H9 (cell line): ENCODE measurements at regions not wholly inside any gene's neighbourhood (a gene's known extent, or its start where the extent isn't known, plus 50 kb on each side); places are given as distances from the start of the nearest gene placed in this dataset.

Experiments
- DNase-seq: peaks from one replicate; pipeline ENCODE4 v3.0.0-alpha.2; 2017
- H2AFZ ChIP-seq: one replicate; pipeline ENCODE4 v1.6.1; 2013; ENCODE audit warnings: mild to moderate bottlenecking, low read length, control low read depth, moderate library complexity
- H2AK5ac ChIP-seq: 2 replicates; pipeline ENCODE4 v1.6.1; 2013; ENCODE audit warnings: low read length, control low read depth, mixed read lengths; ENCODE audit not compliant: insufficient read length
- H2BK120ac ChIP-seq: one replicate; pipeline ENCODE4 v1.6.1; 2013; ENCODE audit warnings: low read depth, mild to moderate bottlenecking, low read length, control low read depth, inconsistent platforms; ENCODE audit not compliant: poor library complexity, severe bottlenecking
- H2BK12ac ChIP-seq: 2 replicates; pipeline ENCODE4 v1.6.1; 2013; ENCODE audit warnings: low read length, control low read depth, mixed read lengths, low read depth; ENCODE audit not compliant: insufficient read length
- H2BK15ac ChIP-seq: 2 replicates; pipeline ENCODE4 v1.6.1; 2013; ENCODE audit warnings: low read depth, low read length, control low read depth
- H2BK20ac ChIP-seq: one replicate; pipeline ENCODE4 v1.6.1; 2013; ENCODE audit warnings: low read depth, mild to moderate bottlenecking, low read length, control low read depth, inconsistent platforms; ENCODE audit not compliant: poor library complexity, severe bottlenecking
- H2BK5ac ChIP-seq: 2 replicates; pipeline ENCODE4 v1.6.1; 2013; ENCODE audit warnings: low read length, control low read depth, mixed read lengths; ENCODE audit not compliant: insufficient read length
- H3K14ac ChIP-seq: 2 replicates; pipeline ENCODE4 v1.6.1; 2013; ENCODE audit warnings: low read length, control low read depth; ENCODE audit not compliant: insufficient read depth
- H3K18ac ChIP-seq: 2 replicates; pipeline ENCODE4 v1.6.1; 2013; ENCODE audit warnings: low read depth, mild to moderate bottlenecking, mixed read lengths, low read length, control low read depth; ENCODE audit not compliant: insufficient read length
- H3K23ac ChIP-seq: 2 replicates; pipeline ENCODE4 v1.6.1; 2013; ENCODE audit warnings: low read length, control low read depth, mixed read lengths, low read depth; ENCODE audit not compliant: insufficient read length
- H3K23me2 ChIP-seq: 2 replicates; pipeline ENCODE4 v1.6.1; 2013; ENCODE audit warnings: low read depth, mild to moderate bottlenecking, mixed read lengths, low read length, control low read depth; ENCODE audit not compliant: insufficient read length, poor library complexity, severe bottlenecking
- H3K27ac ChIP-seq: 2 replicates; pipeline ENCODE4 v1.5.1; 2013; ENCODE audit warnings: low read length, control low read depth, mixed read lengths, low read depth; ENCODE audit not compliant: insufficient read length
- H3K27me3 ChIP-seq: 2 replicates; pipeline ENCODE4 v1.6.1; 2013; ENCODE audit warnings: low read length, control low read depth, inconsistent platforms; ENCODE audit not compliant: insufficient read depth
- H3K4ac ChIP-seq: 2 replicates; pipeline ENCODE4 v1.6.1; 2013; ENCODE audit warnings: low read depth, mild to moderate bottlenecking, control low read depth, inconsistent platforms, low read length, moderate library complexity
- H3K4me1 ChIP-seq: 2 replicates; pipeline ENCODE4 v1.6.1; 2013; ENCODE audit warnings: low read length, control low read depth, inconsistent platforms; ENCODE audit not compliant: insufficient read depth
- H3K4me2 ChIP-seq: 2 replicates; pipeline ENCODE4 v1.6.1; 2013; ENCODE audit warnings: low read length, control low read depth, mixed read lengths; ENCODE audit not compliant: insufficient read length, insufficient read depth
- H3K56ac ChIP-seq: 2 replicates; pipeline ENCODE4 v1.6.1; 2013; ENCODE audit warnings: low read depth, mild to moderate bottlenecking, mixed read lengths, low read length, control low read depth; ENCODE audit not compliant: insufficient read length
- H3K79me1 ChIP-seq: 2 replicates; pipeline ENCODE4 v1.6.1; 2013; ENCODE audit warnings: low read depth, mild to moderate bottlenecking, moderate library complexity, low read length, control low read depth, inconsistent platforms; ENCODE audit not compliant: insufficient read depth, poor library complexity, severe bottlenecking
- H3K79me2 ChIP-seq: 2 replicates; pipeline ENCODE4 v1.6.1; 2013; ENCODE audit warnings: low read length, control low read depth, inconsistent platforms; ENCODE audit not compliant: insufficient read depth
- H3K9ac ChIP-seq: 2 replicates; pipeline ENCODE4 v1.6.1; 2013; ENCODE audit warnings: low read length, control low read depth, mixed read lengths; ENCODE audit not compliant: insufficient read length; ENCODE audit errors: extremely low read depth
- H3K9me3 ChIP-seq: one replicate; pipeline ENCODE4 v1.6.1; 2013; ENCODE audit warnings: low read depth, low read length, inconsistent platforms; ENCODE audit not compliant: control insufficient read depth
- H3T11ph ChIP-seq: one replicate; pipeline ENCODE4 v1.6.1; 2013; ENCODE audit warnings: mild to moderate bottlenecking, low read length, control low read depth, inconsistent platforms
- H4K20me1 ChIP-seq: one replicate; pipeline ENCODE4 v1.6.1; 2013; ENCODE audit not compliant: control insufficient read depth, insufficient read length, insufficient read depth
- H4K5ac ChIP-seq: 2 replicates; pipeline ENCODE4 v1.6.1; 2013; ENCODE audit warnings: low read depth, mild to moderate bottlenecking, mixed read lengths, low read length, control low read depth; ENCODE audit not compliant: insufficient read length
- H4K8ac ChIP-seq: replicated peaks from 2 replicates; pipeline ENCODE4 v1.6.1; 2013; ENCODE audit warnings: low read length, control low read depth, mixed read lengths, low read depth; ENCODE audit not compliant: insufficient read length
- H4K91ac ChIP-seq: 2 replicates; pipeline ENCODE4 v1.6.1; 2013; ENCODE audit warnings: low read depth, mild to moderate bottlenecking, moderate library complexity, mixed read lengths, low read length, control low read depth; ENCODE audit not compliant: insufficient read length
- H3K27ac Mint-ChIP-seq, 3 experiments: 2 replicates in 2 of 3; 3 replicates in 1 of 3; pipeline ENCODE4 v1.8.0; 2020 to 2021; ENCODE audit warnings: mixed read lengths in 3 of 3, mild to moderate bottlenecking in 1 of 3, moderate library complexity in 1 of 3
- H3K27me3 Mint-ChIP-seq: 2 replicates; pipeline ENCODE4 v1.8.0; 2021; ENCODE audit warnings: low read depth, mild to moderate bottlenecking, moderate library complexity, mixed read lengths
- H3K36me3 Mint-ChIP-seq, 3 experiments: 2 replicates in 2 of 3; 3 replicates in 1 of 3; pipeline ENCODE4 v1.8.0; 2020 to 2021; ENCODE audit warnings: low read depth in 3 of 3, mixed read lengths in 3 of 3; ENCODE audit not compliant: insufficient read depth in 1 of 3
- H3K4me1 Mint-ChIP-seq, 2 experiments: 2 replicates each; pipeline ENCODE4 v1.8.0; 2020; ENCODE audit warnings: mixed read lengths in 2 of 2
- H3K4me3 Mint-ChIP-seq, 2 experiments: 2 replicates in 1 of 2; 3 replicates in 1 of 2; pipeline ENCODE4 v1.8.0; 2020 to 2021; ENCODE audit warnings: mild to moderate bottlenecking in 2 of 2, mixed read lengths in 2 of 2, moderate library complexity in 1 of 2
- H3K9me3 Mint-ChIP-seq, 2 experiments: 2 replicates in 1 of 2; 3 replicates in 1 of 2; pipeline ENCODE4 v1.8.0; 2020; ENCODE audit warnings: mild to moderate bottlenecking in 2 of 2, mixed read lengths in 2 of 2, moderate library complexity in 1 of 2
- CTCF ChIP-seq: fragments of 200-600 bp; sonication (generic); conservative IDR thresholded peaks from 3 replicates; pipeline ENCODE4 v1.8.0; 2021; ENCODE audit warnings: antibody characterized with exemption, mild to moderate bottlenecking
- WGBS: extraction: QIAGEN DNeasy Blood & Tissue Kit; methylation state at CpG from one replicate; pipeline ENCODE4 v1.1.7; 2013; ENCODE audit warnings: missing lambda C conversion rate, low lambda C conversion rate, mixed read lengths; ENCODE audit not compliant: insufficient read length; ENCODE audit errors: extremely low coverage; 5-methylcytosine and 5-hydroxymethylcytosine counted together

- no peak overlapping the region for H3K56ac ChIP-seq
- H3K27ac ChIP-seq, result no peak overlapping the region
- H2BK5ac ChIP-seq, result no peak overlapping the region
- no peak overlapping the region for H3K18ac ChIP-seq
- H2AK5ac ChIP-seq, result no peak overlapping the region
- H2BK20ac ChIP-seq, result no peak overlapping the region
- H3K9ac ChIP-seq, result no peak overlapping the region
- WGBS, result no CpG with 5 or more reads among the region's 11 CpGs
- no peaks in the 10 kb centered on the region for H4K20me1 ChIP-seq
- no peak for DNase-seq
- H3T11ph ChIP-seq, result no peak overlapping the region
- no peak overlapping the region for H3K4me2 ChIP-seq
- H3K23ac ChIP-seq, result no peak overlapping the region
- H3K79me1 ChIP-seq, result no peaks in the 10 kb centered on the region
- Mint-ChIP-seq H3K36me3 (no peaks in the 10 kb centered on the region), H3K27me3 (no peaks in the 10 kb centered on the region), H3K27ac (no peak overlapping the region), H3K4me3 (no peak overlapping the region), H3K4me1 (peaks cover 4% of the 10 kb centered on the region in 2 experiments; a peak in 3 of 4 replicates), H3K9me3 (no peaks in the 10 kb centered on the region)
- no peaks in the 10 kb centered on the region for H3K4me1 ChIP-seq
- no peak overlapping the region for H3K14ac ChIP-seq
- no peak for TF ChIP-seq CTCF
- H3K9me3 ChIP-seq, result no peaks in the 10 kb centered on the region
- no peaks in the 10 kb centered on the region for H3K23me2 ChIP-seq
- H2BK12ac ChIP-seq, result no peak overlapping the region
- H4K8ac ChIP-seq, result no peak overlapping the region
- H2AFZ ChIP-seq, result no peak overlapping the region
- H4K5ac ChIP-seq, result no peak overlapping the region
- no peaks in the 10 kb centered on the region for H3K79me2 ChIP-seq
- no peak overlapping the region for H2BK15ac ChIP-seq
- H3K4ac ChIP-seq, result no peak overlapping the region
- no peak overlapping the region for H2BK120ac ChIP-seq
- H3K27me3 ChIP-seq, result no peaks in the 10 kb centered on the region
- H4K91ac ChIP-seq, result no peak overlapping the region
Observed at GRCh38 chr1:177591155-177591554, 378.7 kb downstream of the SEC16B start.
